OCI-LY3 (cell line): ENCODE measurements at regions not wholly inside any gene's neighbourhood (a gene's known extent, or its start where the extent isn't known, plus 50 kb on each side); places are given as distances from the start of the nearest gene placed in this dataset.

ENCODE experiments used
- CTCF ChIP-seq: fragments of 200-600, 300-600 bp; sonication (generic); IDR thresholded peaks from 2 replicates; pipeline ENCODE4 v1.5.1; 2014; ENCODE audit warnings: antibody characterized with exemption, low read length, low read depth
- EZH2phosphoT487 ChIP-seq: fragments of 200-600 bp; shearing (Covaris generic); IDR thresholded peaks from 2 replicates; pipeline ENCODE4 v1.6.1; 2018; ENCODE audit warnings: antibody characterized with exemption, mixed run types, low read depth

- TF ChIP-seq CTCF: no peak
- TF ChIP-seq EZH2phosphoT487: no peak
Measured at GRCh38 chr2:236968101-236968879, 117.4 kb upstream of the COPS8 start.
